WTC11 (cell line): ENCODE measurements at regions not wholly inside any gene's neighbourhood (a gene's known extent, or its start where the extent isn't known, plus 50 kb on each side); places are given as distances from the start of the nearest gene placed in this dataset.

ENCODE experiments used
- CTCF ChIP-seq: fragments of 200-600 bp; IDR thresholded peaks from 2 replicates; pipeline ENCODE4 v1.8.0; 2022; ENCODE audit warnings: antibody characterized with exemption
- E2F4 ChIP-seq: sonication (generic); formaldehyde crosslinking; IDR thresholded peaks from 2 replicates; pipeline ENCODE4 v1.8.1; 2022; ENCODE audit warnings: low read depth, mild to moderate bottlenecking, moderate library complexity, missing genetic modification reagents, borderline replicate concordance
- ERG ChIP-seq: fragments of 250-450 bp; sonication (Bioruptor Pico); IDR thresholded peaks from 2 replicates; pipeline ENCODE4 v1.8.0; 2021; ENCODE audit warnings: mild to moderate bottlenecking
- ZNF281 ChIP-seq: sonication (generic); formaldehyde crosslinking; IDR thresholded peaks from 2 replicates; pipeline ENCODE4 v1.8.0; 2023; ENCODE audit warnings: mild to moderate bottlenecking, missing genetic modification reagents

- TF ChIP-seq E2F4 (CRISPR knock-in tag) (no peak), CTCF (no peak), ZNF281 (CRISPR knock-in tag) (no peak), ERG (CRISPR knock-in tag) (no peak)
These were observed 324.4 kb downstream of the ZNF674 start for GRCh38 chrX:46220822-46221221.
